GM23338 (cell line): ENCODE measurements at regions not wholly inside any gene's neighbourhood (a gene's known extent, or its start where the extent isn't known, plus 50 kb on each side); places are given as distances from the start of the nearest gene placed in this dataset.

Experiments
- ATAC-seq: fragments of 200-7000 bp; cut with Tn5 transposase; 3 replicates; pipeline ENCODE4 v1.9.1; 2020
- DNase-seq: peaks from one replicate; pipeline ENCODE4 v3.0.0-alpha.2; 2015; ENCODE audit warnings: low spot score
- H2AFZ ChIP-seq: fragments of 200-600 bp; sonication (generic); 2 replicates; pipeline ENCODE4 v1.8.0; 2016; ENCODE audit warnings: antibody characterized with exemption, mild to moderate bottlenecking, moderate library complexity
- H3F3A ChIP-seq: fragments of 200-600 bp; sonication (generic); replicated peaks from 2 replicates; pipeline ENCODE4 v1.8.0; 2017; ENCODE audit warnings: antibody characterized with exemption, mixed run types, low read depth
- H3K27ac ChIP-seq: fragments of 200-600 bp; sonication (generic); 2 replicates; pipeline ENCODE4 v1.6.1; 2016; ENCODE audit warnings: low read depth
- H3K27me3 ChIP-seq: fragments of 200-600 bp; sonication (generic); 2 replicates; pipeline ENCODE4 v1.8.0; 2016; ENCODE audit warnings: mild to moderate bottlenecking, mixed run types, moderate library complexity; ENCODE audit not compliant: insufficient read depth
- H3K36me3 ChIP-seq: fragments of 200-600 bp; sonication (generic); 2 replicates; pipeline ENCODE4 v1.8.0; 2016; ENCODE audit warnings: mild to moderate bottlenecking; ENCODE audit not compliant: insufficient read depth
- H3K4me1 ChIP-seq: fragments of 200-600 bp; sonication (generic); 2 replicates; pipeline ENCODE4 v1.8.0; 2016; ENCODE audit warnings: mild to moderate bottlenecking, moderate library complexity; ENCODE audit not compliant: insufficient read depth
- H3K4me2 ChIP-seq: fragments of 200-600 bp; sonication (generic); 2 replicates; pipeline ENCODE4 v1.7.1; 2017; ENCODE audit warnings: mixed run types
- H3K4me3 ChIP-seq: fragments of 200-600 bp; sonication (generic); 2 replicates; pipeline ENCODE4 v1.6.1; 2016; ENCODE audit warnings: mixed run types
- H3K79me2 ChIP-seq: fragments of 200-600 bp; sonication (generic); replicated peaks from 2 replicates; pipeline ENCODE4 v1.8.0; 2017; ENCODE audit warnings: mild to moderate bottlenecking; ENCODE audit not compliant: insufficient read depth
- H3K9me2 ChIP-seq: fragments of 200-600 bp; sonication (generic); 2 replicates; pipeline ENCODE4 v1.8.0; 2017; ENCODE audit not compliant: insufficient read depth
- H4K20me1 ChIP-seq: fragments of 200-600 bp; sonication (generic); replicated peaks from 2 replicates; pipeline ENCODE4 v1.8.0; 2017; ENCODE audit warnings: mild to moderate bottlenecking; ENCODE audit not compliant: insufficient read depth
- H3K27ac Mint-ChIP-seq: 2 replicates; pipeline ENCODE4 v1.8.0; 2020; ENCODE audit warnings: inconsistent platforms, mild to moderate bottlenecking, moderate library complexity, mixed read lengths
- H3K27me3 Mint-ChIP-seq: 3 replicates; pipeline ENCODE4 v1.8.0; 2022; ENCODE audit warnings: low read depth, mild to moderate bottlenecking, moderate library complexity, mixed read lengths, inconsistent platforms; ENCODE audit not compliant: insufficient read depth, poor library complexity
- H3K36me3 Mint-ChIP-seq: 3 replicates; pipeline ENCODE4 v1.8.0; 2021; ENCODE audit warnings: low read depth, mild to moderate bottlenecking, inconsistent platforms, moderate library complexity, mixed read lengths
- H3K4me1 Mint-ChIP-seq: 3 replicates; pipeline ENCODE4 v1.8.0; 2020; ENCODE audit warnings: mild to moderate bottlenecking, inconsistent platforms, mixed read lengths
- H3K4me3 Mint-ChIP-seq: 3 replicates; pipeline ENCODE4 v1.8.0; 2021; ENCODE audit warnings: moderate library complexity, mild to moderate bottlenecking, inconsistent platforms, mixed read lengths
- H3K9me3 Mint-ChIP-seq: 3 replicates; pipeline ENCODE4 v1.8.0; 2020; ENCODE audit warnings: moderate library complexity, mild to moderate bottlenecking, inconsistent platforms, mixed read lengths
- STAT1 ChIP-seq: IDR thresholded peaks from one replicate; pipeline ENCODE4 v1.6.1; 2016; ENCODE audit warnings: antibody characterized with exemption; ENCODE audit not compliant: unreplicated experiment
- ZNF114 ChIP-seq: fragments of 250-450 bp; sonication (Bioruptor Pico); IDR thresholded peaks from 2 replicates; pipeline ENCODE4 v1.5.0; 2020; ENCODE audit warnings: mild to moderate bottlenecking, moderate library complexity
- ZNF331 ChIP-seq: fragments of 250-450 bp; sonication (Bioruptor Pico); IDR thresholded peaks from 2 replicates; pipeline ENCODE4 v1.5.0; 2020; ENCODE audit warnings: low read depth, mild to moderate bottlenecking, moderate library complexity
- ZNF462 ChIP-seq: fragments of 250-450 bp; sonication (Bioruptor Pico); IDR thresholded peaks from 2 replicates; pipeline ENCODE4 v1.5.0; 2020; ENCODE audit warnings: mild to moderate bottlenecking, moderate library complexity
- TF ChIP-seq, protein P1 (sequence below), 2 experiments: fragments of 200-600 bp in 1 of 2; sonication (generic) in 1 of 2; conservative IDR thresholded peaks; 2 replicates each; pipeline versions ENCODE4 v1.5.1 to v1.6.1; 2016 to 2017; ENCODE audit warnings: antibody characterized with exemption in 2 of 2, low read depth in 2 of 2, mild to moderate bottlenecking in 2 of 2, moderate library complexity in 1 of 2

DNA sequence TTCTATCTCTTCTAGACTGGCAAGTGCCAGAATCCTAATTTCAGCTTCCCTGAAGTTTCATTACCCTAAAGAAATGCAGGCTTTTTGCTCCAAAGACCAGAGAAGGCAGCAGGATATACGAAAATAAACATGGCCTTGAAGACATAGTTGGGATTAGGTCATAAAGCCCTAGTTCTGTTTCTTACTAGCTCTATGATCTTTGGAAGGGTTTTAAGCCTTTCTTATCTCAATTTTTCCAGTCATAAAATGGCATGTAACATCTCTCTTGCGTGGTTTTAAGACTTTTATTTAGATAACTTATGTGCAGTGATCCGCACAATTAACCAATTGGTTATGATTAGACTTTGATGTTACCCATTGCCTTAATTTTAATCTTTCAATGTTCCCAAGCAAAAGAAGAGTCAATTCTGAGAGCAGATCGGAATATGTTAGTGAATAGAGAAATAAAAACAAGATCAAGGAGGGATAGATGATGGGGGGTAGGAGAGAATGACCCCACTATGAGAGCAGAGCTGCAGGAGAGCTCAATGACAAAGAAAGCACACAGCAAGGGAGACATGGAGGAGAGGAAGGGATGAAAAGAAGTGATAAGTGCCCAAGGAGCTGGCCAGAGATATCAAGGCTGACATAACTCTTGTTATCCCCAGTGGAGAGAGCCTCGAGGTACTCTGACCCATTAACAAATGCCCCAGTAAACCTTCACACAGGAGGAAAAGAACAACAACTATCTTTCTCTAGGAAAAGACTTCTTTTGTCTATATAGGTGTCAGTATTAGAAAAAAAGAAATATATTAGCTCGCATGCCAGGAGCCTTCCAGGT, 53.0 kb upstream of the ANP32D start:
- Histone ChIP-seq H3F3A (no peaks in the 10 kb centered on the region), H2AFZ (no peak overlapping the region), H3K36me3 (no peaks in the 10 kb centered on the region), H3K79me2 (no peaks in the 10 kb centered on the region), H3K4me3 (no peak overlapping the region), H3K27me3 (peaks cover 84% of the 10 kb centered on the region), H3K4me2 (0 out of 2 replicates have a peak overlapping the region, but pooled peaks have one; percentile 9), H3K27ac (no peak overlapping the region), H3K4me1 (peaks cover 6% of the 10 kb centered on the region; the same call in 1 of the 2 replicates), H4K20me1 (no peaks in the 10 kb centered on the region), H3K9me2 (peaks cover 4% of the 10 kb centered on the region; the same call in 1 of the 2 replicates)
- ATAC-seq, result peak; percentile 92
- H3K27ac Mint-ChIP-seq, result no peak overlapping the region
- H3K36me3 Mint-ChIP-seq, result no peaks in the 10 kb centered on the region
- TF ChIP-seq, protein P1, sequence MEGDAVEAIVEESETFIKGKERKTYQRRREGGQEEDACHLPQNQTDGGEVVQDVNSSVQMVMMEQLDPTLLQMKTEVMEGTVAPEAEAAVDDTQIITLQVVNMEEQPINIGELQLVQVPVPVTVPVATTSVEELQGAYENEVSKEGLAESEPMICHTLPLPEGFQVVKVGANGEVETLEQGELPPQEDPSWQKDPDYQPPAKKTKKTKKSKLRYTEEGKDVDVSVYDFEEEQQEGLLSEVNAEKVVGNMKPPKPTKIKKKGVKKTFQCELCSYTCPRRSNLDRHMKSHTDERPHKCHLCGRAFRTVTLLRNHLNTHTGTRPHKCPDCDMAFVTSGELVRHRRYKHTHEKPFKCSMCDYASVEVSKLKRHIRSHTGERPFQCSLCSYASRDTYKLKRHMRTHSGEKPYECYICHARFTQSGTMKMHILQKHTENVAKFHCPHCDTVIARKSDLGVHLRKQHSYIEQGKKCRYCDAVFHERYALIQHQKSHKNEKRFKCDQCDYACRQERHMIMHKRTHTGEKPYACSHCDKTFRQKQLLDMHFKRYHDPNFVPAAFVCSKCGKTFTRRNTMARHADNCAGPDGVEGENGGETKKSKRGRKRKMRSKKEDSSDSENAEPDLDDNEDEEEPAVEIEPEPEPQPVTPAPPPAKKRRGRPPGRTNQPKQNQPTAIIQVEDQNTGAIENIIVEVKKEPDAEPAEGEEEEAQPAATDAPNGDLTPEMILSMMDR (conservative IDR thresholded peaks at IDR 0.05; ENCODE audit: low read depth in 2 of 2), result no peak
- TF ChIP-seq ZNF114 (CRISPR knock-in tag), result no peak
- DNase-seq, result peak; percentile 12
- no peak overlapping the region; the same call in 2 of the 3 replicates for H3K4me3 Mint-ChIP-seq
- peaks cover 25% of the 10 kb centered on the region for H3K4me1 Mint-ChIP-seq
- H3K27me3 Mint-ChIP-seq, result peaks cover 18% of the 10 kb centered on the region
- peaks cover 3% of the 10 kb centered on the region; the same call in 1 of the 3 replicates for H3K9me3 Mint-ChIP-seq

- H3K36me3 Mint-ChIP-seq, result no peaks in the 10 kb centered on the region
- H3K4me1 Mint-ChIP-seq, result peaks cover 25% of the 10 kb centered on the region
- peaks cover 19% of the 10 kb centered on the region for H3K27me3 Mint-ChIP-seq
- DNase-seq (peak; percentile 53), ATAC-seq (peak; percentile 81)
- H3K27ac Mint-ChIP-seq, result no peak overlapping the region
- no peaks in the 10 kb centered on the region for H3F3A ChIP-seq
- no peak overlapping the region for H3K4me3 Mint-ChIP-seq
- H3K36me3 ChIP-seq, result no peaks in the 10 kb centered on the region
- H3K79me2 ChIP-seq, result no peaks in the 10 kb centered on the region
- 0 out of 3 replicates have a peak, but pooled peaks cover 3% of the 10 kb centered on the region for H3K9me3 Mint-ChIP-seq
- peaks cover 4% of the 10 kb centered on the region; the same call in 1 of the 2 replicates for H3K9me2 ChIP-seq
- TF ChIP-seq STAT1 (no peak), ZNF462 (CRISPR knock-in tag) (no peak), ZNF331 (CRISPR knock-in tag) (no peak)
- peaks cover 83% of the 10 kb centered on the region for H3K27me3 ChIP-seq
- H3K4me2 ChIP-seq, result peak overlapping the region; percentile 9; the same call in 1 of the 2 replicates
- no peak overlapping the region for H3K4me3 ChIP-seq
- peaks cover 6% of the 10 kb centered on the region; the same call in 1 of the 2 replicates for H3K4me1 ChIP-seq
- no peaks in the 10 kb centered on the region for H4K20me1 ChIP-seq
- no peak overlapping the region for H2AFZ ChIP-seq
- H3K27ac ChIP-seq, result no peak overlapping the region
Observed at GRCh38 chr12:48420039-48420775, 52.2 kb upstream of the ANP32D start.
